NCI-H1694 treated with DMSO at 0.1 percent for 48 hours (cell line): ENCODE measurements at regions not wholly inside any gene's neighbourhood (a gene's known extent, or its start where the extent isn't known, plus 50 kb on each side); places are given as distances from the start of the nearest gene placed in this dataset.

Experiments
- DNase-seq: peaks from one replicate; lab custom pipeline; 2025; lab: John Stamatoyannopoulos, UW

GRCh38 chr11:105333153-105333552, 193.6 kb upstream of the CARD18 start:
- DNase-seq: no peak

- no peak for DNase-seq
These were observed 192.6 kb upstream of the CARD18 start for GRCh38 chr11:105332171-105332570.

DNA sequence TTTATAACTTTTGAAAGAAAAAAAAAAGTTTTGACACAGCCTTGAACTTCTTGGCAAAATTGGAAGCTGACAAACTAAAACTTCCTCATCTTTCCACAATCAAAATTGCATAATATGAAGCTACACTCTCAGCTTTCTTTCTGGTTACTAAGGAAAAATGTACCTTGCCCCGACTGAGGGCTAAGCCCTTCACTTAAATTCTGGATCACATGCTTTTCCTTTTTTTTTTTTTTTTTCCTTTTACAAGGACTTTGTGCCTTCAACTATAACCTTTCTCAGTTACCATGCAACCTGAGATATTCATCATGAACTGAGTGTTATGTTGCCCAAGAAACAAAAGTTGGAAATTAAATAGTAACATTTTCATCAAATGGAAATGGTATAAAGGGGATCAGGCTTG, 188.5 kb upstream of the CARD18 start:
- no peak for DNase-seq

GRCh38 chr11:105324156-105324555, 184.6 kb upstream of the CARD18 start:
- no peak for DNase-seq

DNA sequence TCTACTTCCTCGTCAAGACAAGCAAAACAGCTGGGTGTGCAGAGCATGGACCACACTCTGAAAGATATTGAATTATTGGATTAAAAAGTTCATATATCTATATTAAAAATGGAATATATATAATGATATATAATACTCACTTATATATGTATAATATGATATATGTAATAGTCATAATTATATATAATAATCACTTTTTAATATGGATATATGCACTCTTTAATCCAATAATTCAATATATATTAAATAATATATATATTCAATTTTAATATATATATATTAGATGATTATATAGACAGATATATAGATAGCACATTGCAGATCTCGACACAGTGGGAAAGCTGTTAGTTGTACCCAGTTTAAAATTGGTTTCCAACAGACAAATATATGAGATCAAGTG, 182.1 kb upstream of the CARD18 start:
- DNase-seq: no peak

DNA sequence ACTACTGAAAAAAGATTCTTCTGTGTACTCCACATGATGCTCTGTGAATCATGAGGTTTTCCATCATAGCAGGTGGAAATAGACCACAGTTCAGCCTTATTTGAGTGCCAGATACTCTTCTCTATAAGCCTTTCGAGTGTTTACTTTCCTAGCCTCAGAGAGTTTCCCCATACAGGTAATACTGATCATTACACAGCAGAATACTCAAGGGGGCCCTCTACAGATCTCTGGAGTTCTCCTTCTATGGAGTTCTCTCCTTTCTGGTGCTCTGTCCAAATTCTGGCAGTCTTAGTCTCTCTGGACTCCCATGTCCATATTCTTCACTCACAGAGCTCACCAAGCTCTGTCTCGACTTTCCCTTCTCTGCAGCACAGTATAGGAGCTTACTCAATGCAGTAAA, 175.7 kb upstream of the CARD18 start:
- no peak for DNase-seq

GRCh38 chr11:105312266-105312665, 172.7 kb upstream of the CARD18 start:
- DNase-seq: no peak

DNA sequence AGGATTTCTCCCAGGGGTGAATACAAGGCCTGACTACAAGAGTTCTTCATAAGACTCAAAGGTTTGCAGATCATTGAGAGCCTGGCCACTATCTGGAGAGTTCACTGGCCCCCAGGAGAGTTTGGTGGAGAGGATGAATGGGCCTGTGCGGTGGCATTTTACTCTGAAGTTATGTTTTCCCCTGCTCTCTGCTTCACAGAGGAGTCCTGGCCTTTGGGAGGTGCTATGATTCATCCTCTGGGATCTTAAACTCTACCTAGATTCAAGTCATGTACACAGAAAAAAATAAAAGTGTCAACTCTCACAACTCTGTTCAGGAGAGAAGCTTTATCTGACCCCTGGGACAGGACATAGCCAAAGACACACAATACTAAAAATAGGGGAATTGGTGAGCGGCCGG, 159.1 kb upstream of the CARD18 start:
- DNase-seq: no peak

GRCh38 chr11:105298174-105298573, 158.6 kb upstream of the CARD18 start:
- DNase-seq: no peak

GRCh38 chr11:105297463-105297862, 157.9 kb upstream of the CARD18 start:
- no peak for DNase-seq

- no peak for DNase-seq
These were observed 157.2 kb upstream of the CARD18 start for GRCh38 chr11:105296806-105297205.

- no peak for DNase-seq
These were observed 156.8 kb upstream of the CARD18 start for GRCh38 chr11:105296386-105296785.

GRCh38 chr11:105282658-105283057, 143.1 kb upstream of the CARD18 start:
- no peak for DNase-seq

GRCh38 chr11:105274631-105275030, 135.1 kb upstream of the CARD18 start:
- no peak for DNase-seq

- DNase-seq: no peak
These were observed 134.2 kb upstream of the CARD18 start for GRCh38 chr11:105273660-105274280.

GRCh38 chr11:105269862-105270261, 130.3 kb upstream of the CARD18 start:
- no peak for DNase-seq

DNA sequence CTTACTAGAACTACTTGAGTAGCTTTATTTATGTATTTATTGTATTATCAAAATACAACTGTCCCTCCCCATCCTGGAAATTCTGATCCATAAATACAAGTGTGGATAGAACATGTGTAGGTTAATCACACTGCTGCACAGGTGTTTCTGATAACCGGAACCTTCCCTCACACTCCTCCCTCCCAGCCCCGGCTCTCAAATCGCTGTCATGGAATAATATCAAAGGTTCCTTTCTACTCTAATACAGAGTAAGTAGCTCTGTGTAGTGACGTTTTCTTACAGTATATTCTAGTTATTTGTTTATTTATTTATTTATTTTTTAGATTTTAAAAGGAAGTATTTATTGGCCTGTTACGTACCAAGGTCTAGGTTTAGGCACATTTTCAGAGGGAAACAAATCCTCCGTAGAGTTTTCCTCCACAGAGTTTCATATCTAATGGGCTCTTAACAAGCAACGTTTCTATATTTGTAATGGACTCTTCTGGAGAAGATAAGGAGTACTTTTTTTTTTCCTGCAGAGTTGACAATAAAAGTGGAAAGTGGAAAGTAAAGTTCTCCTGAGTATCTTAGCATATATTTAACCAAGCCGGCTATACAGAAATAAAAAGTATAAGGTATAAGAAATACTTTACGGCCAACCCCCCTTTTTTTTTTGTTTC, 129.0 kb upstream of the CARD18 start:
- no peak for DNase-seq

GRCh38 chr11:105265845-105266244, 126.3 kb upstream of the CARD18 start:
- DNase-seq: no peak

DNA sequence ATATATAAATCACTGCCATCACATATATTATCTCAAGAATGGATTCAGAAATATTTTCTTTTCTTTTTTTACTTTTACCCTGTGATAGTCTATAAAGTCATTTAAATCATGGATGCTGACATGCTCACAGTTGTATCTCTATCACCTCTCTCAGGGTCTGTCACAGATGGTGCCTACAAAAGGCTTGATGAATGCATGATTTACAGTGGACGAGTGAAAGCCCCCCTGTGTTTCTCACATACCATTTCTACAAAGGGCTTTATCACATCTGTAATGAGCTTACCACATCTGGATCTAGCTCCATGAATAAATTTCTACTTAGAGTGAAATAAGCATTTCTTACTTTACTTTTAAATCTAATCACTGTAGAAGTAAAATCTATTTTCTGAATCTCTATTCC, 121.4 kb upstream of the CARD18 start:
- no peak for DNase-seq

- DNase-seq: no peak
These were observed 106.3 kb upstream of the CARD18 start for GRCh38 chr11:105245781-105246315.

- no peak for DNase-seq
These were observed 104.7 kb upstream of the CARD18 start for GRCh38 chr11:105244160-105244825.

DNA sequence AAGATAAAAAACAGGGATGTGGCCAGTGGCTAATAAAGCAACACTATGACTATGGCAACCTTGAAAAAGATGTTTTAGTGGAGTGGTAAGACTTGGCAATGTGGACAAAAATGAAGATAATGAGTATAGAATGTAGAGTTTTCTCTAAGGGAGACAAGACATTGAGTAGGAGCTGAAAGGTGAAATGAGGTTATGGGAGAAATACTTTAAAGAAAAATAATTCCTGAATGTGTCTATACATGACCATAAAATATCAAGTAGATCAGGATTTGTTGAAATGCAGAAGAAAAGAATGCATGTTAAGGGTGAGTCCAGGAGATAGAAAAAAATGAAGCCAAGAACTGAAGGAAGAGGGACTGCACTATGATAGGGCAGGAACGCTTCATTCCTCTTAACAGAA, 101.6 kb upstream of the CARD18 start:
- no peak for DNase-seq

- no peak for DNase-seq
These were observed 97.1 kb upstream of the CARD18 start for GRCh38 chr11:105236664-105237063.
